GM06990 (cell line): ENCODE measurements at regions not wholly inside any gene's neighbourhood (a gene's known extent, or its start where the extent isn't known, plus 50 kb on each side); places are given as distances from the start of the nearest gene placed in this dataset.

ENCODE experiments used
- DNase-seq: peaks from one replicate; pipeline ENCODE4 v3.0.0-alpha.2; 2011; ENCODE audit not compliant: insufficient read length; ENCODE audit errors: extremely low read depth
- H3K27me3 ChIP-seq: replicated peaks from 2 replicates; pipeline ENCODE4 v1.6.0; 2011; ENCODE audit warnings: low read length; ENCODE audit not compliant: control insufficient read depth, insufficient read depth
- H3K36me3 ChIP-seq: 2 replicates; pipeline ENCODE4 v1.5.1; 2011; ENCODE audit warnings: low read length; ENCODE audit not compliant: control insufficient read depth, insufficient read depth
- H3K4me3 ChIP-seq: replicated peaks from 2 replicates; pipeline ENCODE4 v1.5.1; 2011; ENCODE audit warnings: low read depth, mild to moderate bottlenecking, control low read depth, low read length
- TF ChIP-seq, protein P1 (sequence below): IDR thresholded peaks from 2 replicates; pipeline ENCODE4 v1.5.1; 2011; ENCODE audit warnings: low read length, control low read depth, mild to moderate bottlenecking, inconsistent platforms; ENCODE audit not compliant: insufficient read depth, poor library complexity, severe bottlenecking

- no peak overlapping the region for H3K4me3 ChIP-seq
- DNase-seq: no peak
- TF ChIP-seq, protein P1, sequence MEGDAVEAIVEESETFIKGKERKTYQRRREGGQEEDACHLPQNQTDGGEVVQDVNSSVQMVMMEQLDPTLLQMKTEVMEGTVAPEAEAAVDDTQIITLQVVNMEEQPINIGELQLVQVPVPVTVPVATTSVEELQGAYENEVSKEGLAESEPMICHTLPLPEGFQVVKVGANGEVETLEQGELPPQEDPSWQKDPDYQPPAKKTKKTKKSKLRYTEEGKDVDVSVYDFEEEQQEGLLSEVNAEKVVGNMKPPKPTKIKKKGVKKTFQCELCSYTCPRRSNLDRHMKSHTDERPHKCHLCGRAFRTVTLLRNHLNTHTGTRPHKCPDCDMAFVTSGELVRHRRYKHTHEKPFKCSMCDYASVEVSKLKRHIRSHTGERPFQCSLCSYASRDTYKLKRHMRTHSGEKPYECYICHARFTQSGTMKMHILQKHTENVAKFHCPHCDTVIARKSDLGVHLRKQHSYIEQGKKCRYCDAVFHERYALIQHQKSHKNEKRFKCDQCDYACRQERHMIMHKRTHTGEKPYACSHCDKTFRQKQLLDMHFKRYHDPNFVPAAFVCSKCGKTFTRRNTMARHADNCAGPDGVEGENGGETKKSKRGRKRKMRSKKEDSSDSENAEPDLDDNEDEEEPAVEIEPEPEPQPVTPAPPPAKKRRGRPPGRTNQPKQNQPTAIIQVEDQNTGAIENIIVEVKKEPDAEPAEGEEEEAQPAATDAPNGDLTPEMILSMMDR: no peak
- no peaks in the 10 kb centered on the region for H3K36me3 ChIP-seq
- no peaks in the 10 kb centered on the region for H3K27me3 ChIP-seq
Measured at GRCh38 chr5:6872441-6873160, 159.4 kb downstream of the TENT4A start.

DNA sequence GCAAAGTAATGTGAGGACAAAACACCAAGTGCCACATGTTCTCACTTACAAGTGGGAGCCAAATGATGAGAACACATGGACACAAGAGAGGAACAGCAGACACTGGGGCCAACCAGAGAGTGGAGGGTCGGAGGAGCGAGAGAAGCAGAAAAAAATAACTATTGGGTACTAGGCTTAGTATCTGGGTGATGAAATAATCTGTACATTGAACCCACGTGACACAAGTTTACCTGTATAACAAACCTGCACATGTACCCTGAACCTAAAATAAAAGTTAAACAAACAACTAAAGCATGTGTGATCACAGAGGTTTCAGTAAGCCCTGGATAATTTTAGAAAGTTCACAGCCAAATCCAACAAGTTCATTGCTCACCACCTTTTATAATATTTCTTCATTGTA is 160.1 kb downstream of the TENT4A start:
- Histone ChIP-seq H3K27me3 (no peaks in the 10 kb centered on the region), H3K36me3 (no peaks in the 10 kb centered on the region), H3K4me3 (no peak overlapping the region)
- TF ChIP-seq, protein P1: no peak
- no peak for DNase-seq

DNA sequence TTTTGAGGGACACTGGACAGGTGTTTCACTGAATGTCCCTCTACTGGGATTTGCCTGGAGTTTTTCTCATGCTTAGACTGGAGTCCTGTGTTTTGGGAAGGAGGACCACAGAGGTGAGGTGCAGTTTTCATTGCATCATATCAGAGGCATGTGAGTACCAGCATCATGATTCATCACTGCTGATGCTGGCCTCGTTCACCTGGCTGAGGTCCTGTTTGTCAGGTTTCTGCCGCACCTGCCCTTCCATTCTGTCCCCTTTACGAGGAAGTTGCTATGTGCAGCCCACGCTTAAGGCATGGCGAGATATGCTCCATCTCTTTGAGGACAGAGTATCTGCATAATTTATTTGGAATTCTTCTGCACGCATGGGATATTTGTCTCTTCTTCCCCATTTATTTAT is 162.1 kb downstream of the TENT4A start:
- no peak overlapping the region for H3K4me3 ChIP-seq
- H3K36me3 ChIP-seq: no peaks in the 10 kb centered on the region
- no peaks in the 10 kb centered on the region for H3K27me3 ChIP-seq
- no peak for DNase-seq
- TF ChIP-seq, protein P1: no peak

DNA sequence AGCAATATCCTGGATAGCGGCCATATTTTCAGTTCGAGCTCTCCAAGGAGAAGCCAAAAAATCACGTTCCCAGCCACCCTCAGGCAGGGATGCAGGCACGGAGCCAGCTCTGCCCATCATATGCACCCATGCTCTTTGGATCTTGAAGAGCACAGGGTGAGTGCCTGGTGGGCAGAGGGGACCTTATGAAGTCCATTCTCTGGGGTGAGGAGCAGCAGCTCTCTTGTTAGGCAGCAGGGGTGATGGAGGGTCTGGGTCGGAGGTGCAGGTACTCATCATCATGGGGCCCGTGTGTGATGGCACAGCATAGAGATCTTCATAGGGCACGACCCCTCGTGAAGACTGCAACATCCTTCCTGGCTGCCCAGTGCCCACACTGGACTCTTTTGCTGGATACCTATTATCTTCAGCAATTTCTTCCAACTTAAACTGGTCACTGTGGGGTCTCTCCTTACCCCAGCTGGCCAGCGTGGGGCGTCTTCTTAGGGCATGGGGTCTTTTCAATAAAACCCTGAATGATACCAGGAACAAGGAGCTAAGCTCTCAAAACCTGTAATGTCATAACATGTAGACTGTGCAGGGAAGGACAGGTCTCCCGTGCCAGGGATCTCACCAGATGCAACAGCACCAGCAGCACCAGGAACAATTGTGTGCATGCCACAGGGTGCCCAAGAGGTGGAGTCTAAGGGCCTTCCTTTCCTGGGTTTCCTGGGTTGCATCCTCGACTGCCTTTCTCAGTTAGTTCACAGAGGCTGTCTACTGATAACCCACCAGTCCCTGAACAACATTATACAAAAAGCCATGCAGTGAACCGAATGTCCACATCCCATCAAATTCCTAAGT is 165.0 kb downstream of the TENT4A start:
- no peak overlapping the region for H3K4me3 ChIP-seq
- no peaks in the 10 kb centered on the region for H3K36me3 ChIP-seq
- TF ChIP-seq, protein P1: no peak
- H3K27me3 ChIP-seq: no peaks in the 10 kb centered on the region
- DNase-seq: no peak

DNA sequence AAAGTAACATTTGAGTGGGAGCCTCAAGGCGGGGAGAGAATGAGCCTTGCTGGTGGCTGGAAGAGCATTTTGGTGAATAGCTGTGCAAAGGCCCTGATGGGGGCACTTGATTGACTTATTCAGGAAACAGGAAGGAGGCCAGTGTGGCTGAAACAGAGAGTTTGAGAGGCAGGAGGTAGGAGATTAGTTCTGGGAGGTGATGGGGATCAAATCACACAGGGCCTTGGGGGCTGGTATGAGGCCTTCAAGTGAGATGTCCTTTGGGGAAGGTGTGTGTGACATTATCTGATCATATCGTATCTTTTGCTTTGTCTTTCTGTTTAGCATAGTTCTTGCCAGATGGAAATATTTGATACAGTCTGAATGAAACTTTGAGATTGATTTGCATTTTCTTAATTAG is 172.3 kb downstream of the TENT4A start:
- Histone ChIP-seq H3K36me3 (no peaks in the 10 kb centered on the region), H3K27me3 (no peaks in the 10 kb centered on the region), H3K4me3 (no peak overlapping the region)
- DNase-seq: no peak
- TF ChIP-seq, protein P1: no peak
